Neural progenitor cell (in vitro differentiated cells): ENCODE measurements at regions not wholly inside any gene's neighbourhood (a gene's known extent, or its start where the extent isn't known, plus 50 kb on each side); places are given as distances from the start of the nearest gene placed in this dataset.

Experiments used
- CTCF ChIP-seq: fragments of 200-600 bp; sonication (generic); IDR thresholded peaks from 2 replicates; pipeline ENCODE4 v1.5.1; 2017; ENCODE audit warnings: antibody characterized with exemption, mild to moderate bottlenecking
- EZH2phosphoT487 ChIP-seq: fragments of 200-600 bp; sonication (generic); IDR thresholded peaks from 2 replicates; pipeline ENCODE4 v1.6.1; 2017; ENCODE audit warnings: antibody characterized with exemption

GRCh38 chrX:69262036-69262936 lies 97.0 kb upstream of the PJA1 start:
- no peak for TF ChIP-seq CTCF
- no peak for TF ChIP-seq EZH2phosphoT487
